CD14-positive monocyte (primary cell): ENCODE measurements at regions not wholly inside any gene's neighbourhood (a gene's known extent, or its start where the extent isn't known, plus 50 kb on each side); places are given as distances from the start of the nearest gene placed in this dataset.
"Not testable (repeated sequence)": the region's sequence is repeated elsewhere in the genome, so short reads cannot be mapped to it uniquely, and the experiment has no call there.

Experiments
- DNase-seq, 3 donors: peaks; one replicate each; pipeline ENCODE4 v3.0.0-alpha.2; 2011 to 2022
- H2AFZ ChIP-seq: 2 replicates; pipeline ENCODE4 v1.6.0; 2012; ENCODE audit warnings: mild to moderate bottlenecking, low read depth, low read length, inconsistent platforms; ENCODE audit not compliant: insufficient read depth, poor library complexity, severe bottlenecking
- H3K27ac ChIP-seq, 2 donors: 1 replicate in 1 of 2; 2 replicates in 1 of 2; pipeline ENCODE4 v1.5.1; 2012 to 2013; ENCODE audit warnings: low read length in 2 of 2, control low read depth in 1 of 2, inconsistent platforms in 1 of 2, low read depth in 1 of 2, mild to moderate bottlenecking in 1 of 2
- H3K27me3 ChIP-seq, 2 donors: one replicate each; pipeline versions ENCODE4 v1.6.0 to v1.6.1; 2011 to 2013; ENCODE audit warnings: low read length in 2 of 2; ENCODE audit not compliant: control insufficient read depth in 2 of 2, insufficient read depth in 2 of 2
- H3K36me3 ChIP-seq, 2 donors: replicated peaks in 1 of 2; 1 replicate in 1 of 2; 2 replicates in 1 of 2; pipeline versions ENCODE4 v1.5.1 to v1.6.1; 2012 to 2013; ENCODE audit warnings: low read length in 2 of 2, control low read depth in 1 of 2, inconsistent platforms in 1 of 2, mild to moderate bottlenecking in 1 of 2; ENCODE audit not compliant: insufficient read depth in 2 of 2, control insufficient read depth in 1 of 2
- H3K4me1 ChIP-seq, 2 donors: 1 replicate in 1 of 2; 2 replicates in 1 of 2; pipeline versions ENCODE4 v1.5.1 to v1.6.1; 2012 to 2013; ENCODE audit warnings: low read length in 2 of 2, control low read depth in 1 of 2, inconsistent platforms in 1 of 2, mild to moderate bottlenecking in 1 of 2, moderate library complexity in 1 of 2; ENCODE audit not compliant: insufficient read depth in 2 of 2, control insufficient read depth in 1 of 2
- H3K4me2 ChIP-seq: replicated peaks from 2 replicates; pipeline ENCODE3; 2012; ENCODE audit warnings: low read length, moderate library complexity, mild to moderate bottlenecking; ENCODE audit not compliant: poor library complexity, severe bottlenecking; ENCODE audit errors: extremely low read depth
- H3K4me3 ChIP-seq, 3 experiments: fragments of 200-600 bp in 1 of 3; sonication (generic) in 1 of 3; replicated peaks in 1 of 3; 1 replicate in 2 of 3; 2 replicates in 1 of 3; pipeline ENCODE4 v1.5.1; 2011 to 2013; ENCODE audit warnings: low read length in 3 of 3, mild to moderate bottlenecking in 3 of 3, control low read depth in 2 of 3, low read depth in 2 of 3, inconsistent platforms in 1 of 3, moderate library complexity in 1 of 3
- H3K79me2 ChIP-seq: 2 replicates; pipeline ENCODE4 v1.6.0; 2012; ENCODE audit warnings: mild to moderate bottlenecking, control low read depth, inconsistent platforms, low read length, moderate library complexity; ENCODE audit not compliant: insufficient read depth
- H3K9ac ChIP-seq: 2 replicates; pipeline ENCODE4 v1.6.0; 2017; ENCODE audit warnings: low read length, mild to moderate bottlenecking; ENCODE audit not compliant: insufficient read depth, poor library complexity, severe bottlenecking
- H3K9me3 ChIP-seq, 2 donors: replicated peaks in 1 of 2; 1 replicate in 1 of 2; 2 replicates in 1 of 2; pipeline versions ENCODE4 v1.5.1 to v1.6.1; 2012 to 2013; ENCODE audit warnings: low read length in 2 of 2, control low read depth in 1 of 2; ENCODE audit not compliant: control insufficient read depth in 1 of 2, insufficient read depth in 1 of 2
- H4K20me1 ChIP-seq: 2 replicates; pipeline ENCODE4 v1.6.0; 2012; ENCODE audit warnings: mild to moderate bottlenecking, low read length, control low read depth, moderate library complexity; ENCODE audit not compliant: insufficient read depth
- H3K27ac Mint-ChIP-seq, 7 donors: one replicate each; pipeline ENCODE4 v1.8.0; 2020; ENCODE audit warnings: mild to moderate bottlenecking in 7 of 7, mixed read lengths in 7 of 7, moderate library complexity in 6 of 7, inconsistent platforms in 2 of 7
- H3K27me3 Mint-ChIP-seq, 3 donors: one replicate each; pipeline ENCODE4 v1.8.0; 2021 to 2022; ENCODE audit warnings: low read depth in 3 of 3, mild to moderate bottlenecking in 3 of 3, mixed read lengths in 3 of 3, moderate library complexity in 3 of 3, inconsistent platforms in 1 of 3
- H3K36me3 Mint-ChIP-seq, 2 donors: one replicate each; pipeline ENCODE4 v1.8.0; 2020; ENCODE audit warnings: mixed read lengths in 2 of 2, inconsistent platforms in 1 of 2, mild to moderate bottlenecking in 1 of 2
- H3K4me1 Mint-ChIP-seq: one replicate; pipeline ENCODE4 v1.8.0; 2020; ENCODE audit warnings: mild to moderate bottlenecking, mixed read lengths
- H3K4me3 Mint-ChIP-seq, 2 donors: one replicate each; pipeline ENCODE4 v1.8.0; 2020; ENCODE audit warnings: mild to moderate bottlenecking in 2 of 2, mixed read lengths in 2 of 2, moderate library complexity in 1 of 2
- H3K9me3 Mint-ChIP-seq, 7 donors: one replicate each; pipeline ENCODE4 v1.8.0; 2020 to 2022; ENCODE audit warnings: mixed read lengths in 7 of 7, mild to moderate bottlenecking in 6 of 7, moderate library complexity in 6 of 7, inconsistent platforms in 2 of 7
- WGBS: methylation state at CpG from one replicate; pipeline ENCODE4 v1.1.5; 2013; ENCODE audit warnings: missing lambda C conversion rate; ENCODE audit not compliant: insufficient coverage; 5-methylcytosine and 5-hydroxymethylcytosine counted together
- intact Hi-C, 2 donors: fragments of 100-400 bp; cut with micrococcal nuclease; formaldehyde crosslinking; loops; one replicate each; pipeline versions ENCODE4 v1.15.0 to v1.15.1; 2023
- TF ChIP-seq, protein P1 (sequence below): fragments of 200-600 bp; IDR thresholded peaks from one replicate; pipeline ENCODE4 v1.8.0; 2022; ENCODE audit warnings: antibody characterized with exemption, mild to moderate bottlenecking

- no CpG with 5 or more reads among the region's 3 CpGs for WGBS
Measured at GRCh38 chr2:200109421-200109820, 154.0 kb downstream of the MAIP1 start.

DNA sequence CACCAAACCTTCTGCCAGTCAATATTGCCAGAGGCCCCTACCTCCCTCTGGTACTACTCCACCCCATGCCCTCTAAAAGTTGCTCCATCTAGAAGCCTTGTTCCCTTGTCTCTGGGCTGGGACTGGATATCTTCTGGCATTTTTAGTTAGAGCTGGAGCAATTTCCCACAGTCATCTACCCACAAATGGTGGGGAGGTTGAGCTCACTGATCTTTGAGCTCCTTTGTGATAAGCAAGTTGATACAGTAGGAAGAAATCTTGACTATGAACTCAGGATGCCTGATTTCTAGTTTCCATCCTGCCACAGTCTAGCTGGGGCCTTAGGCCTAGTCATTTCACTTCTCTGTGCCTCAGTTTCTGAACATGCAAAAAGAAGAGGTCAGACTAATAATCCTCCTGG, 155.0 kb downstream of the MAIP1 start:
- Histone ChIP-seq H2AFZ (no peak overlapping the region), H3K27me3 (no peaks in the 10 kb centered on the region), H3K9ac (no peak overlapping the region), H3K4me2 (no peak overlapping the region), H4K20me1 (no peaks in the 10 kb centered on the region), H3K9me3 (no peaks in the 10 kb centered on the region), H3K27ac (no peak overlapping the region), H3K79me2 (no peaks in the 10 kb centered on the region), H3K36me3 (no peaks in the 10 kb centered on the region), H3K4me3 (no peak overlapping the region), H3K4me1 (no peaks in the 10 kb centered on the region)
- Mint-ChIP-seq H3K9me3 (peaks cover 0 to 10% (median 5%) of the 10 kb centered on the region in 7 donors), H3K27ac (no peak overlapping the region), H3K27me3 (peaks cover 0 to 3% (median 1%) of the 10 kb centered on the region in 3 donors), H3K4me1 (no peaks in the 10 kb centered on the region), H3K36me3 (no peaks in the 10 kb centered on the region), H3K4me3 (no peak overlapping the region)
- no peak for DNase-seq
- intact Hi-C loops, result no loop called here
- TF ChIP-seq, protein P1, sequence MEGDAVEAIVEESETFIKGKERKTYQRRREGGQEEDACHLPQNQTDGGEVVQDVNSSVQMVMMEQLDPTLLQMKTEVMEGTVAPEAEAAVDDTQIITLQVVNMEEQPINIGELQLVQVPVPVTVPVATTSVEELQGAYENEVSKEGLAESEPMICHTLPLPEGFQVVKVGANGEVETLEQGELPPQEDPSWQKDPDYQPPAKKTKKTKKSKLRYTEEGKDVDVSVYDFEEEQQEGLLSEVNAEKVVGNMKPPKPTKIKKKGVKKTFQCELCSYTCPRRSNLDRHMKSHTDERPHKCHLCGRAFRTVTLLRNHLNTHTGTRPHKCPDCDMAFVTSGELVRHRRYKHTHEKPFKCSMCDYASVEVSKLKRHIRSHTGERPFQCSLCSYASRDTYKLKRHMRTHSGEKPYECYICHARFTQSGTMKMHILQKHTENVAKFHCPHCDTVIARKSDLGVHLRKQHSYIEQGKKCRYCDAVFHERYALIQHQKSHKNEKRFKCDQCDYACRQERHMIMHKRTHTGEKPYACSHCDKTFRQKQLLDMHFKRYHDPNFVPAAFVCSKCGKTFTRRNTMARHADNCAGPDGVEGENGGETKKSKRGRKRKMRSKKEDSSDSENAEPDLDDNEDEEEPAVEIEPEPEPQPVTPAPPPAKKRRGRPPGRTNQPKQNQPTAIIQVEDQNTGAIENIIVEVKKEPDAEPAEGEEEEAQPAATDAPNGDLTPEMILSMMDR, result no peak

More at GRCh38 chr2:200109421-200109820, 154.0 kb downstream of the MAIP1 start:
- intact Hi-C loops, result no loop called here
- Mint-ChIP-seq H3K4me1 (no peaks in the 10 kb centered on the region), H3K27ac (no peak overlapping the region), H3K4me3 (no peak overlapping the region), H3K27me3 (peaks cover 0 to 3% (median 1%) of the 10 kb centered on the region in 3 donors), H3K9me3 (peaks cover 0 to 5% (median 2%) of the 10 kb centered on the region in 7 donors), H3K36me3 (no peaks in the 10 kb centered on the region)
- no peak for DNase-seq
- Histone ChIP-seq H3K9me3 (no peaks in the 10 kb centered on the region), H3K27me3 (no peaks in the 10 kb centered on the region), H3K79me2 (no peaks in the 10 kb centered on the region), H3K4me2 (no peak overlapping the region), H3K4me3 (no peak overlapping the region), H3K9ac (no peak overlapping the region), H3K4me1 (no peaks in the 10 kb centered on the region), H4K20me1 (no peaks in the 10 kb centered on the region), H2AFZ (no peak overlapping the region), H3K36me3 (no peaks in the 10 kb centered on the region), H3K27ac (no peak overlapping the region)
- TF ChIP-seq, protein P1, result no peak

- H3K27ac ChIP-seq, H3K4me1 ChIP-seq, H3K4me3 Mint-ChIP-seq, H3K79me2 ChIP-seq, DNase-seq, H3K27me3 Mint-ChIP-seq, H3K36me3 ChIP-seq, H4K20me1 ChIP-seq, H2AFZ ChIP-seq, H3K9ac ChIP-seq, H3K27ac Mint-ChIP-seq, H3K4me3 ChIP-seq, intact Hi-C loops, H3K4me1 Mint-ChIP-seq, H3K27me3 ChIP-seq, H3K36me3 Mint-ChIP-seq, H3K4me2 ChIP-seq, H3K9me3 ChIP-seq: not testable (repeated sequence)
- WGBS, result 100% methylated on average over 1 of the region's 8 CpGs
- peaks cover 0 to 14% (median 11%) of the 10 kb centered on the region in 7 donors for H3K9me3 Mint-ChIP-seq
Measured at GRCh38 chr2:200113016-200113799, 157.8 kb downstream of the MAIP1 start.
